Fibroblast of skin of left quadriceps (primary cell): ENCODE measurements at regions not wholly inside any gene's neighbourhood (a gene's known extent, or its start where the extent isn't known, plus 50 kb on each side); places are given as distances from the start of the nearest gene placed in this dataset.

Experiments used
- DNase-seq, 2 experiments: peaks; one replicate each; pipeline ENCODE4 v3.0.0-alpha.2; 2013; ENCODE audit warnings: low read depth in 2 of 2

DNA sequence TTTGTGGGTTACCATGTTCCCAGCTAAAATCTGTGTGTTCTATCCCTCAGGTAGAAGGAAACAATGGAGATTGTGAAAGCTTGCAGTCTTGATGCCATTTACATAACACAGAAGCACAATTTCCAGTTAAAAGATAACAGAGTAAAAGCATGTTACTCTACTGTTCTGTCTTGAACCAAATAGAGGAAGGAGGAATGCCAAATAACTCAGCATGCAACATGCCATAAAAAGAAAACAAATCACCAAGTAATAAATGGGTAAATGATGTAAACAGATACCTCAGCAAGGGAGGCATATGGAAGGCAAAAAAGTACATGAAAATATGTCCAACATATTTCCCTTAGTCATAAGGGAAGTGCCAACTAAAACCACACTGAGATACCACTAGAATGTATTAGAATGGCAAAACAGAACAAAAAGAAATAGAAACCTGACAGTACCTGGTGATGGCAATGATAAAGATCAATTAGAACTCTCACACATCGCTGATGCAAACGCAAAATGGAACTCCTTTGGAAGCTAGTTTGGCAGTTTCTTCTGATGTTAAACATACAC is 502.6 kb upstream of the HS3ST1 start:
- no peak for DNase-seq

- no peak for DNase-seq
Observed at GRCh38 chr4:11929080-11929479, 500.4 kb upstream of the HS3ST1 start.

DNA sequence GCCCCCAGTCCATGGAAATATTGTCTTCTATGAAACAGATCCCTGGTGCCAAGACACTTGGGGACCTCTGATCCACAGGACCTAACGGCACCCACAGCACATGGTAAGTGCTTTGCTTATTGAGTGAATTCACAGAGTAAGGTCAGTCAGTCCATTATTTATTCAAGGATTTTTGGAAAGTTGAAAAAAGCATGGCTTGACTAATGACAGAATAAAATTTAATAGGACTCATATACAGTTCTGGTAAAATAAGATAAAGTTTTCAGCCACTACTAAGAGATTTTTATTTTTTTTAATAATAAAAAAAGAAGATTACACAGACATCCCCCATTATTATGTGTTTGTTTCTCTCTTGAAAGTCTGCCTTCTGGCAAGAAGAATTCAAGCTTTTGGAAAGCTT is 490.6 kb upstream of the HS3ST1 start:
- no peak for DNase-seq

DNA sequence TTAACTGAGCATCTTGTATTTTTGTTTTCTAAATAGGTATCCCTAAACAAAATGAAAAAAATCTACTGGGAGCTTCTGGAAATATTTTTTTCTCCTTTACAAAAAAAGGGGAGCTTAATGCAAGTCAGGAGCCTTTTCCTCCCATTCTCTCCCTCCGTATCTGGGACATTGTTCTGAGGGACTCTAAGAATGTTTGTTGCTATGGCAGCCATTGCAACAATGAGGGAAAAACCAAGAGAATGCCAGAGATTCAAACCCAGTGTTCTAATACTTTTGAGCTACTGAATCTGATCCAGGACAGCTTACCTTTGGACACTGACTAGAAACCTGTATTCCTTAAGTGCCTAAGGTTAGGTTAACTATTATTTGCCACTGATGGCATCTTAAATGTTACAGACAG is 485.7 kb upstream of the HS3ST1 start:
- DNase-seq, result no peak

DNA sequence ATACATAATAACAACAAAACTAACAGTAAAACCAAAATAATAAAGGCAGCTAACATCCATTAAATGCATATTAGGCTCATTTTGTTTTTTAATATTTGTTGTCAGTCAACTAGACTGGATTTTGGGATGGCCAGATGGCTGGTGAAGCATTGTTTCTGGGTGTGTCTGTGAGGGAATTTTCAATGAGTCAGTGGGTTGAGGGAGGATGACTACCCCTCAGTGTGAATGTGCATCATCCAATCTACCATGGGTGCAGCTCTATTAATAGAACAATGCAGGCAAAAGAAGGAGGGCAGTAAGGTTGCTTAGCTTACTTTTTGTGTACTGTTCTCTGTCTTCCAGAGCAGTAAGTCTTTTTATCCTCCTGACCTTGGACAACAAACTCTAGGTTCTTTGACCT is 484.2 kb upstream of the HS3ST1 start:
- no peak for DNase-seq

DNA sequence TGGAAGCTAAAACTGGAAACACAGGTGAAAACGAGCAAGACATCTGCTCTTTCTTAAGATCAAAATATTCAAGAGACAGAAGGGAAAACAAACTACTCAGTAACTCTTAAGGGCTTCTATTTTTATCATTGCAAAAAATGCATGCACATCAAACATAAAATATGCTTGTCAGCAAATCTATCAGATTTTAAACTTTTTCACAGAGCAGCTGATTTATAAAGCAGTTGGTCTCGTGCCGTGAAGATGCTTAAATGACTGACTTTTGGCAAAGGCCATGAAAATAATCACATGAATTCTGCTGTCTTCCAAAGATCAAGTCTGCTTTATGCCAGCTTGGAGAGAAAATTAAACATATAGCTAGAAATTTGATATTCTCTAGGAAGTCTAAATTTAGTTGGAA is 482.1 kb upstream of the HS3ST1 start:
- DNase-seq, result no peak

DNA sequence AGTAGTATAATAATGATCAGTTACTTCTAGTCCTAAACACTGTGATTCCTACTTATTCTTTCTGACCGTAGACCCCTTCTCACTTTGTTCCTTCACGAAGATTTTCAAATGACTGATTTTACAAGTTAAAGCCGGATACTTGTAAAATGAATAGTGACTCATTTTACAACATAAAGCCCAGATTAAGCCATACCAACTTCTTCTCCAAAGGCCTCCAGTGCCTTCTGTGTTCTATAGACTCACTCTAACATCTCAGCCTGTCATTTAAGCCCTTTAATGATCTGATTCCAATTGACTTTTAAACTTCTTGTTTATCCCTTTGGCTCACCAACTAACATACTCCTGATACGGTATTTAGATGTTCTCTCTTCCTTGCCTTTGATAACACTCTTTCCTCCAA is 480.0 kb upstream of the HS3ST1 start:
- no peak for DNase-seq

GRCh38 chr4:11908205-11908604 is 479.5 kb upstream of the HS3ST1 start:
- DNase-seq, result no peak

- DNase-seq, result no peak
Observed at GRCh38 chr4:11904846-11905739, 476.4 kb upstream of the HS3ST1 start.

DNA sequence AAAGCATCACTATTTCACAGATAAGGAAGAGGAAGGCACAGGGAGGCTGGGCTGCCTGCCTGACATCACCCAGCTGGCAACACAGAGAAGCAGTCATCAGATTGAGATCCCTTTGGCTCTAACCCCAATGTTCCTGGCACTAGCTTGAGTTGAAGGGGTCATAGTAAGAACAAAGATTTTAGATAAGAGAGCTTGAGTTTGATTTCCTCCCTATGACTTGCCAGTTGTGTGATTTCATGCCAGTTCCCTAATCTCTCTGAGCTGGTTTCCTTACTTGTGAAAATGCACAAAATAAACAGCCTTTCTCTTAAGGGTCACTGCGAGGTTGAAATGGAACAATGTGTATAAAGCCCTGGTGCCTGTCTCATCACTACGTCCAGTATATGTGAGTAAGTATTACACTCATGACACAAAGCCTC is 475.4 kb upstream of the HS3ST1 start:
- no peak for DNase-seq

DNA sequence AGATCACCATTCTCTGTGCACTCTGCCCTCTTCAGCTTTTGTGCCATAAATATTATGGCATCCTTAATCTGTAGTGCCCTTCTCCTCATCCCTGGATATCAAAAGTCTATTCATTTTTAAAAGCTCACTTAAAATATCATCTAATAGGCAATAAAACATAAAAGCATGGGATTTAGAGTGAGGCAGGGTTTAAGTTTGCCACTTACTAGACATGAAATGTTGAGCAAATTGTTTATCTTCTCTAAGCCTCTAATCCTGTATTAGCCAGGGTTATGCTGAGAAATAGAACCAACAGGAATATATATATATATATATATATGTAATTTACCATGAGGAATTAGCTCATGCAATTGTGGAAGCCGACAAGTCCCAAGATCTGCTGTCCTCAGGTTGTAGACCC is 472.4 kb upstream of the HS3ST1 start:
- no peak for DNase-seq

DNA sequence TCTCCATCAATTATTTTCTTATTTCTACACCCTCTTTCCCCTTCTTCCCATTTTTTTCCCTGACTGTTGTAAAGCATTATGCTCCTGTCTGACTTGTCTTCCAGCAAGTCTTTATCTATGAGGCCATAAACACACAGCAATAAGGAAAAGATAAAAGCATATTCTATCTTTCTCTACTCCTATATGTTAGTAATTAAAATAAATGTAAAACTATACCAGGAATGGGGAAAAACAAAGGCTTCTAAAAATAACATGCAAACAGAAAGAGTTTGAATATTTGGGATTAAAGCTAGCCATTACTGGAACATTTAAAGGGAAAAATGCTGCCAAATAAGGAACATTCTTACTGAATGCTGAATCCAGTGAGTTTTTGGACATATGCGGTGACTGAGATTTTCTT is 471.7 kb upstream of the HS3ST1 start:
- no peak for DNase-seq

GRCh38 chr4:11898796-11899195 is 470.1 kb upstream of the HS3ST1 start:
- DNase-seq, result no peak

- no peak for DNase-seq
Observed at GRCh38 chr4:11895766-11896165, 467.1 kb upstream of the HS3ST1 start.

DNA sequence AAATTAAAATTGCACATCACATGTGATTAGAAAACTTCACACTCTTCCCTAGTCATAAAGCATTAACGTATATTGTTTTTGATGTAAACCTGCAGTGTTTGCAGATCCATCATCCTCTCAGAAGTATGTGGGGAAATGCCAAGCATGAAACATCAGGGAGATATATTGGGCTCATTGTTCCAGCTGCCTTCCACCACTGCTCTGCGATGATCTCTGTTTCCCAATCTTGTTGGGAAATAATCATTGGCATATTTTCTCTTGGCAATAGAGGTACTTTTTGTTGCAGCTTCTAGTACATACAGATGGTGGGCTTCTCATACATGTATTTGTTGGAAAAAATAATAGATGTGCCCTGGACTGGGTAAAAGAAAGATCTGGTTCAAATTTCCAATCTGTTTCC is 466.3 kb upstream of the HS3ST1 start:
- no peak for DNase-seq

DNA sequence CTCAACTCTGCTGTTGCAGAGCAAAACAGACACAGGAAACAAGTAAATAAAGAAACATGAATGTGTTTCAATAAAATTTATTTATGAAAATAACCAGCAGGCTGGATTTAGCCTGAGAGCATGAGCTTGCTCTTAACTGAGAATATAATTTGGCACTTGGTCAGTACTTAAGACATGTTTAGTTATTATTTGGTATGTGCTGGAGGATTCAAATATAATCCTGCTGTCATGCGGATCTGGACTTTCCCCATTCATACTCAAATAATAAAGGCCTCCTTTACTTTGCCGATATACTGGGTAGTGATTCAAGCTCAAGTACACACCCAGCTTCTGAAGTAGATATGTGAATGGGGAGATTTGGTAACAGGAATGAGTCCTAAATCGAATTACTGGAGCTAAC is 465.5 kb upstream of the HS3ST1 start:
- DNase-seq, result no peak

- no peak for DNase-seq
Observed at GRCh38 chr4:11889099-11889498, 460.4 kb upstream of the HS3ST1 start.

DNA sequence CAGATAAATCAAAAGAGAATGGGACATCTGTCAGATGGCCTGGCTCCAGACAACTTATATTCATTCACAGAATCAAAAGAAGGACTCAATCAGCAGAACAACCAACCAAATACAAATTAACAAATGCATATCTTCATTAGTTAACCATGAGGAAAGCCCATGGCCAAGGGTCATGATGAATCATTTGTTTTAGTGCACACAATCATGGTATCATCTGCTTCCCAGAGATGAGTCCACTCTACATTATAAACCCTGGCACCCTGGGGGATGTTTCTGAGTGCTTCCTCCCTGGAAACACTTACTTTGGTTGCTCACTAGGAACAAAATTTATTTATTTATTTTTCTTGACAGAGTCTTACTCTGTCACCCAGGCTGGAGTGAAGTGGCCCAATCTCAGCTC is 453.3 kb upstream of the HS3ST1 start:
- no peak for DNase-seq

DNA sequence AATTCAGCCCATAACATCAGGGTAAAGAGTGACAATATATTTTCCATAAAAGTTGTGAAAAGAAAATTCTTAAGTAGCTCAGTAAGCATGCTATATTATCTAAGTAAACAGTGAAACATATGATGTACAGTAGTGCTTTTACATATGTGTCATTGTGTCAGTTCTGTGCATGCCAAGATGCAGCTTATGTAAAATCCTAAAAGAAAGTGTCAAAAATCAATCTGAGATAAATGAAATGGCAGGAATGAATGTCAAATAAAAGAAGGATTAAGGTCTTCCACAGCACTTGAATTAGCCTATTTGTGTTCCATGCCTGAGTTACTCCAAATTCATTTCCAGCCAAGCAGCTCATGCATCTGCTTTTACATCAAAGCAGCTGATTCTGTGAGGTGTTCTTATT is 452.7 kb upstream of the HS3ST1 start:
- no peak for DNase-seq

GRCh38 chr4:11878241-11878640 is 449.5 kb upstream of the HS3ST1 start:
- DNase-seq, result no peak

- no peak for DNase-seq
Observed at GRCh38 chr4:11876104-11876503, 447.4 kb upstream of the HS3ST1 start.

DNA sequence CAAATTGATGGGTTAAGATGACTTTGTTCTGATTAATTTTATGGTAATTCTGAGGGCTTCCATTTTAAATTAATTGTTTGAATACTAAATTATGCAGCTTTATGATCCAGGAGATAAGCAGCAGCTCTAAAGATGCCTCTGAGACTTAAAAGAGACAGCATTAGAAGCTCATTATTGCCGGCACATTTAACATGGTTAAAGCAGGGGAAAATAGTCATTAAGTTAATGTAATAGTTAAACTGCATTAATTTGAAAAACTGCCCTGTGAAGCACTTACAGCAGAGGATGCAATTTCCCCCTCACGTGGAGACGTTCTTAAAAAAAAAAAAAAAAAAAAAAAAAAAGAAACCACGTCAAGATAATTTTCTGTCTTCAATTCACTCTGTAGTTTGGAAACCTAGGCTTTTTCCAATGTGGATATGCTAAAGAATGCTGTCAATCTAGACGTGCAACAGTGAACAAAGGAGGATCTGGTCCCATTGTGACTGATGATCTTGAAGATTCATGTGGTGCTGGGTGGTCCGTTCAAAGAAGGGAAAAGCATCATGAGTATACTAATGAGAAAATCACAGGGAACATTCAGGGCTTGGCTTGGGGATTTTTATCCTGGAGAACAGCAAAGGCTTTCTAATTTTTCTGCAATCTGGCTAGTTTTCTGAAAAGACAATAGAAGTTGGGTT is 440.6 kb upstream of the HS3ST1 start:
- DNase-seq, result no peak

DNA sequence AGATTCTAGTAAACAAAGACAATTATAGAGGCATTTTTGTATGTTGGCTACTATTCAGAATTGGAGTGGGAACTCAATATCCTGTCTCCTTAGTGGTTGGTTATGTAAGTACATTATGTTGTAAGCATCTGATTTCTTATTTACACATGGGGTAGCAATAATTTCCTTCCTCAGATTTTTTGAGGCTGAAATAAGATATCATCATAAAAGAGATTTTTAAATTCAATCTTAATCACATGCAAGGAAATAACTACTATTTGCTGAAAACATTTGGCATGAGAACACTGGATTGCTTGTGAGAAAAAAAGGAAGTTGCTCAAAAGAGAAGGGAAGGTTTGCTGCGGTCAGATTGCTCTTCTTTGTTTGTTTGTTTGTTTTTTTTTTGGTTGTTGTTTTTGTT is 437.7 kb upstream of the HS3ST1 start:
- DNase-seq, result no peak
